BE2C (cell line): ENCODE measurements at regions not wholly inside any gene's neighbourhood (a gene's known extent, or its start where the extent isn't known, plus 50 kb on each side); places are given as distances from the start of the nearest gene placed in this dataset.

Experiments used
- DNase-seq: peaks from one replicate; pipeline ENCODE4 v3.0.0-alpha.2; 2020
- H3K27me3 ChIP-seq: fragments of 250-450 bp; sonication (Bioruptor Pico); 2 replicates; pipeline ENCODE4 v1.5.1; 2020; ENCODE audit warnings: mild to moderate bottlenecking
- H3K36me3 ChIP-seq: fragments of 250-450 bp; sonication (Bioruptor Pico); 2 replicates; pipeline ENCODE4 v1.5.1; 2020; ENCODE audit warnings: mild to moderate bottlenecking
- H3K4me1 ChIP-seq: fragments of 250-450 bp; sonication (Bioruptor Pico); 2 replicates; pipeline ENCODE4 v1.5.1; 2020
- H3K4me3 ChIP-seq: 2 replicates; pipeline ENCODE4 v1.5.1; 2011; ENCODE audit warnings: low read depth, low read length
- H3K9me3 ChIP-seq: fragments of 250-450 bp; sonication (Bioruptor Pico); 2 replicates; pipeline ENCODE4 v1.5.1; 2020
- TF ChIP-seq, protein P1 (sequence below): IDR thresholded peaks from 2 replicates; pipeline ENCODE4 v1.5.1; 2012; ENCODE audit warnings: mild to moderate bottlenecking, low read depth, low read length

DNA sequence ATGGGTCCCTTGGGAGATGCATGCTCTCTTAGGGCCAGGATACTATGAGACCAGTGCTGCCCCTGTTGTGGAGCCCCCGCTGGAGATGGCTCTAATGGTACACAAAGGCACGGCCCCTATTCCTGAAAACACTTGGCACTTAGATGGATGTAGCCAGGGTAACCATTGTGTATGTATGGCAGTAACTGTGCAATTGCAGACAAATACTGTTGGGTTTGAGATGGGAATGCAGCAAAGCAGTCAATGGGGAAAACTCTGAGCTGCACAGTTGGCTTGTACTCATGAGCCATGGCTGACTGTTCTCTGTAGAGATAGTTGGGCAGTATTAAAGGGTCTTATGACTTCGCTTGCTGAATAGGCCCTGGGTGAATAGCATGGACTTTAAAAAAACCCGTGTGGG is 67.9 kb upstream of the NPAP1 start:
- TF ChIP-seq, protein P1, sequence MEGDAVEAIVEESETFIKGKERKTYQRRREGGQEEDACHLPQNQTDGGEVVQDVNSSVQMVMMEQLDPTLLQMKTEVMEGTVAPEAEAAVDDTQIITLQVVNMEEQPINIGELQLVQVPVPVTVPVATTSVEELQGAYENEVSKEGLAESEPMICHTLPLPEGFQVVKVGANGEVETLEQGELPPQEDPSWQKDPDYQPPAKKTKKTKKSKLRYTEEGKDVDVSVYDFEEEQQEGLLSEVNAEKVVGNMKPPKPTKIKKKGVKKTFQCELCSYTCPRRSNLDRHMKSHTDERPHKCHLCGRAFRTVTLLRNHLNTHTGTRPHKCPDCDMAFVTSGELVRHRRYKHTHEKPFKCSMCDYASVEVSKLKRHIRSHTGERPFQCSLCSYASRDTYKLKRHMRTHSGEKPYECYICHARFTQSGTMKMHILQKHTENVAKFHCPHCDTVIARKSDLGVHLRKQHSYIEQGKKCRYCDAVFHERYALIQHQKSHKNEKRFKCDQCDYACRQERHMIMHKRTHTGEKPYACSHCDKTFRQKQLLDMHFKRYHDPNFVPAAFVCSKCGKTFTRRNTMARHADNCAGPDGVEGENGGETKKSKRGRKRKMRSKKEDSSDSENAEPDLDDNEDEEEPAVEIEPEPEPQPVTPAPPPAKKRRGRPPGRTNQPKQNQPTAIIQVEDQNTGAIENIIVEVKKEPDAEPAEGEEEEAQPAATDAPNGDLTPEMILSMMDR = no peak
- Histone ChIP-seq H3K4me3 (no peak overlapping the region), H3K27me3 (no peaks in the 10 kb centered on the region), H3K9me3 (no peaks in the 10 kb centered on the region; the same call in 1 of the 2 replicates), H3K4me1 (no peaks in the 10 kb centered on the region), H3K36me3 (no peaks in the 10 kb centered on the region)
- DNase-seq = no peak

DNA sequence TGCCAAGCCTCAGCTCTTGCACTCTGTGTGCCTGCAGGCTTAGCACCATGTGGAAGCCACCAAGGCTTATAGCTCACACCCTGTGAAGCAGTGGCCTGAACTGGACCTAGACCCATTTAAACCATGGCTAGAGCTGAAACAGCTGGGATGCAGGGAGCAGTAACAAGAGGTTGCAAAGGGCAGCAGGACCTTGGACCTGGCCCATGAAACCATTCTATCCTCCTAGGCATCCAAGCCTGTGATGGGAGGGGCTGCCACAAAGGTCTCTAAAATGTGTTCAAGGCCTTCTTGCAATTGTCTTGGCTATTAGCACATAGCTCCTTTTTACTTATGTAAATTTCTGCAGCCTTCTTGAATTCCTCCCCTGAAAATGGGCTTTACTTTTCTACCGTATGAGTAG is 57.9 kb upstream of the NPAP1 start:
- Histone ChIP-seq H3K36me3 (no peaks in the 10 kb centered on the region), H3K4me1 (no peaks in the 10 kb centered on the region), H3K4me3 (no peak overlapping the region), H3K9me3 (no peaks in the 10 kb centered on the region; the same call in 1 of the 2 replicates), H3K27me3 (no peaks in the 10 kb centered on the region)
- DNase-seq = no peak
- TF ChIP-seq, protein P1 = no peak

DNA sequence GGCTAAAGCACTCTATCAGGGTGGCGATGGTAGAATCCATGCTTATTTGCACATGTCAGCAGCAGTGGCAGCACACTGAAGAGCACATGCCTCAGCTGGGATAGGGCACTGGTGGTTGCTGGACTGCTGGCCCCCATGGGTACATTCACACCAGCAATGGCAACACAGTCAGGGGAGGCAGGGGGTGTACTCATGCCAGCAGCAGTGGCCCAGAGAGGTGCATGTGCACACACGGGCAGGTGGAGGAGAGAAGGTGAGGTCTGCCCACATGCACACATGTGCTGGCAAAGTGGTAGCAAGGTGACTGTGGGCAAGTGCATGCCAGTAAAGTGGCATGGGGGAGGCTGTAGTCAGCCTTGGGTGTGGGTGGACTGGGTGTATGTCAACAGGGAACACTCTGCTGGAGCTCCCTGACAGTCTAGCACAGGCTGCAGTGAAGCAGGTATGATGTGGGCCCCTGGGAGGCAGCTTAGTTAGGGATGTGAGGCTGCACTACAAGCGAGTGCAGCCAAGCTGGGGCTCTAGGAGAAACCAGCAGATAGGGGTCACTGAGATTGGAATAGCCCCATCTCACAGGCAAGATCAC is 53.9 kb upstream of the NPAP1 start:
- Histone ChIP-seq H3K9me3 (no peaks in the 10 kb centered on the region; the same call in 1 of the 2 replicates), H3K4me3 (no peak overlapping the region), H3K27me3 (no peaks in the 10 kb centered on the region), H3K4me1 (no peaks in the 10 kb centered on the region), H3K36me3 (no peaks in the 10 kb centered on the region)
- TF ChIP-seq, protein P1 = no peak
- no peak for DNase-seq
